ENCODE measurements at regions not wholly inside any gene's neighbourhood (a gene's known extent, or its start where the extent isn't known, plus 50 kb on each side); places are given as distances from the start of the nearest gene placed in this dataset.

DNA sequence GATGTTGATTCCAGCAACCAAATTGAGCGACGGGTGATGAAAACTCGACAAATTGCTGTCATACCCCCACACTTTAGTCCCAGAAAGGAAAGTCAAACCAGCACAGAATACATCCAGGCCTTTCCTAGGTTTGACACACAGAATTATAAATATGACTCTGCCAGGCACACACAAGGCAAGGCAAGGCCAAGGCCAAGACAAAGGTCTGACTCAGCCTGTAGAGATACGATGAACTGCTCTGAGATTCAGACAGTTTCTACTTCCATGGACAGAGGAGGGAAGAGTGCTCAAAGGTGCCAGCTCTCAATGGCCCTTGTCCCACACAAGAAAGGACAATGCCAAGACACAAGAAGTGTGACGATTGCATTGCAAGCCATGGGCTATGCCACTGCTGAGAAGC is 880.2 kb upstream of the TMEM132C start:
- TF ChIP-seq NANOG (IDR thresholded peaks at IDR 0.05; ENCODE audit: borderline replicate concordance) (no peak), EZH2 (IDR thresholded peaks at IDR 0.05; ENCODE audit: low read depth, unreplicated experiment) (no peak), STAT1 (IDR thresholded peaks at IDR 0.05; ENCODE audit: unreplicated experiment) (no peak), POLR2AphosphoS5 (IDR thresholded peaks at IDR 0.05; ENCODE audit: low read depth) (no peak)
- TF ChIP-seq, protein P1, sequence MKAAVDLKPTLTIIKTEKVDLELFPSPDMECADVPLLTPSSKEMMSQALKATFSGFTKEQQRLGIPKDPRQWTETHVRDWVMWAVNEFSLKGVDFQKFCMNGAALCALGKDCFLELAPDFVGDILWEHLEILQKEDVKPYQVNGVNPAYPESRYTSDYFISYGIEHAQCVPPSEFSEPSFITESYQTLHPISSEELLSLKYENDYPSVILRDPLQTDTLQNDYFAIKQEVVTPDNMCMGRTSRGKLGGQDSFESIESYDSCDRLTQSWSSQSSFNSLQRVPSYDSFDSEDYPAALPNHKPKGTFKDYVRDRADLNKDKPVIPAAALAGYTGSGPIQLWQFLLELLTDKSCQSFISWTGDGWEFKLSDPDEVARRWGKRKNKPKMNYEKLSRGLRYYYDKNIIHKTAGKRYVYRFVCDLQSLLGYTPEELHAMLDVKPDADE (IDR thresholded peaks at IDR 0.05), result no peak
- H3K36me3 ChIP-seq (ENCODE audit: insufficient read depth), result no peaks in the 10 kb centered on the region
- H3K4me1 ChIP-seq (ENCODE audit: insufficient read depth), result no peaks in the 10 kb centered on the region
- no peak overlapping the region for H3K4me2 ChIP-seq
- Mint-ChIP-seq H3K36me3 (ENCODE audit: low read depth) (peaks cover 36% of the 10 kb centered on the region), H3K27ac (no peak overlapping the region), H3K27me3 (ENCODE audit: insufficient read depth, low read depth, poor library complexity) (peaks cover 1% of the 10 kb centered on the region), H3K4me3 (no peak overlapping the region), H3K4me1 (no peaks in the 10 kb centered on the region), H3K9me3 (peaks cover 95% of the 10 kb centered on the region)
- H2AFZ ChIP-seq, result no peak overlapping the region
- no peak overlapping the region for H3K4me3 ChIP-seq
- H3F3A ChIP-seq (replicated peaks; ENCODE audit: low read depth), result no peaks in the 10 kb centered on the region
- no peaks in the 10 kb centered on the region for H3K27me3 ChIP-seq (ENCODE audit: insufficient read depth)
- ATAC-seq, result no peak
- DNase-seq (ENCODE audit: low spot score), result no peak
- no peaks in the 10 kb centered on the region for H3K9me2 ChIP-seq (ENCODE audit: insufficient read depth)
- no peak overlapping the region for H3K27ac ChIP-seq (ENCODE audit: low read depth)
- H4K20me1 ChIP-seq (replicated peaks; ENCODE audit: insufficient read depth), result no peaks in the 10 kb centered on the region
- no peaks in the 10 kb centered on the region for H3K79me2 ChIP-seq (replicated peaks; ENCODE audit: insufficient read depth)

DNA sequence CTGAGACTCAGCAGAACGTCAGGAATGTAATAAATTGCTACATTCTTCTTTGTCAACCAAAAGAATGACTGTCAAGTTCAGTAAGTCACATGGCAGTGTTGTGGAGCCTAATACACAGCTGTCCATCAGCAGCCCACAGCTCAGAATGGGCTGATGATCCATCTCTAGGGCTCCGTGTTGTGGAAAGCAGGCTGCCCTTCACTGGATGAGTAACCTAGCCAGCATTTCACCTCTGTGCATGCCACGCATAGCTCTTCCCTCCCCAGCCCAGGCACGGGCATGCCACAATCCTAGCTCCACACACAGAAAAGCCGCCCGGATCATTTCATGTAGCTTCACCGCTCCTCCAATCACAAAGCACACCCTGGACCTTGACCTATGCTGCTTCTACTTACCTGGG is 878.0 kb upstream of the TMEM132C start:
- Mint-ChIP-seq H3K36me3 (ENCODE audit: low read depth) (peaks cover 41% of the 10 kb centered on the region), H3K27ac (no peak overlapping the region), H3K27me3 (ENCODE audit: insufficient read depth, low read depth, poor library complexity) (peaks cover 1% of the 10 kb centered on the region), H3K9me3 (peaks cover 100% of the 10 kb centered on the region), H3K4me1 (no peaks in the 10 kb centered on the region), H3K4me3 (no peak overlapping the region)
- DNase-seq (ENCODE audit: low spot score) (no peak), ATAC-seq (no peak)
- Histone ChIP-seq H3K79me2 (replicated peaks; ENCODE audit: insufficient read depth) (no peaks in the 10 kb centered on the region), H3K36me3 (ENCODE audit: insufficient read depth) (no peaks in the 10 kb centered on the region), H3K27ac (ENCODE audit: low read depth) (no peak overlapping the region), H2AFZ (no peak overlapping the region), H3K9me2 (ENCODE audit: insufficient read depth) (no peaks in the 10 kb centered on the region), H3K4me2 (no peak overlapping the region), H3K4me1 (ENCODE audit: insufficient read depth) (no peaks in the 10 kb centered on the region), H3K27me3 (ENCODE audit: insufficient read depth) (no peaks in the 10 kb centered on the region), H4K20me1 (replicated peaks; ENCODE audit: insufficient read depth) (no peaks in the 10 kb centered on the region), H3F3A (replicated peaks; ENCODE audit: low read depth) (no peaks in the 10 kb centered on the region), H3K4me3 (no peak overlapping the region)
- TF ChIP-seq, protein P1 (IDR thresholded peaks at IDR 0.05), result no peak
- TF ChIP-seq EZH2 (IDR thresholded peaks at IDR 0.05; ENCODE audit: low read depth, unreplicated experiment), result no peak
- no peak for TF ChIP-seq EZH2phosphoT487 (IDR thresholded peaks at IDR 0.05; ENCODE audit: unreplicated experiment)
- no peak for TF ChIP-seq JUNB (IDR thresholded peaks at IDR 0.05; ENCODE audit: unreplicated experiment)
- TF ChIP-seq, protein P2, sequence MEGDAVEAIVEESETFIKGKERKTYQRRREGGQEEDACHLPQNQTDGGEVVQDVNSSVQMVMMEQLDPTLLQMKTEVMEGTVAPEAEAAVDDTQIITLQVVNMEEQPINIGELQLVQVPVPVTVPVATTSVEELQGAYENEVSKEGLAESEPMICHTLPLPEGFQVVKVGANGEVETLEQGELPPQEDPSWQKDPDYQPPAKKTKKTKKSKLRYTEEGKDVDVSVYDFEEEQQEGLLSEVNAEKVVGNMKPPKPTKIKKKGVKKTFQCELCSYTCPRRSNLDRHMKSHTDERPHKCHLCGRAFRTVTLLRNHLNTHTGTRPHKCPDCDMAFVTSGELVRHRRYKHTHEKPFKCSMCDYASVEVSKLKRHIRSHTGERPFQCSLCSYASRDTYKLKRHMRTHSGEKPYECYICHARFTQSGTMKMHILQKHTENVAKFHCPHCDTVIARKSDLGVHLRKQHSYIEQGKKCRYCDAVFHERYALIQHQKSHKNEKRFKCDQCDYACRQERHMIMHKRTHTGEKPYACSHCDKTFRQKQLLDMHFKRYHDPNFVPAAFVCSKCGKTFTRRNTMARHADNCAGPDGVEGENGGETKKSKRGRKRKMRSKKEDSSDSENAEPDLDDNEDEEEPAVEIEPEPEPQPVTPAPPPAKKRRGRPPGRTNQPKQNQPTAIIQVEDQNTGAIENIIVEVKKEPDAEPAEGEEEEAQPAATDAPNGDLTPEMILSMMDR (conservative IDR thresholded peaks at IDR 0.05; ENCODE audit: low read depth in 2 of 2), result no peak
- no peak for TF ChIP-seq ZNF114 (CRISPR knock-in tag; IDR thresholded peaks at IDR 0.05)
- TF ChIP-seq STAT1 (IDR thresholded peaks at IDR 0.05; ENCODE audit: unreplicated experiment), result no peak
- TF ChIP-seq, protein P3, sequence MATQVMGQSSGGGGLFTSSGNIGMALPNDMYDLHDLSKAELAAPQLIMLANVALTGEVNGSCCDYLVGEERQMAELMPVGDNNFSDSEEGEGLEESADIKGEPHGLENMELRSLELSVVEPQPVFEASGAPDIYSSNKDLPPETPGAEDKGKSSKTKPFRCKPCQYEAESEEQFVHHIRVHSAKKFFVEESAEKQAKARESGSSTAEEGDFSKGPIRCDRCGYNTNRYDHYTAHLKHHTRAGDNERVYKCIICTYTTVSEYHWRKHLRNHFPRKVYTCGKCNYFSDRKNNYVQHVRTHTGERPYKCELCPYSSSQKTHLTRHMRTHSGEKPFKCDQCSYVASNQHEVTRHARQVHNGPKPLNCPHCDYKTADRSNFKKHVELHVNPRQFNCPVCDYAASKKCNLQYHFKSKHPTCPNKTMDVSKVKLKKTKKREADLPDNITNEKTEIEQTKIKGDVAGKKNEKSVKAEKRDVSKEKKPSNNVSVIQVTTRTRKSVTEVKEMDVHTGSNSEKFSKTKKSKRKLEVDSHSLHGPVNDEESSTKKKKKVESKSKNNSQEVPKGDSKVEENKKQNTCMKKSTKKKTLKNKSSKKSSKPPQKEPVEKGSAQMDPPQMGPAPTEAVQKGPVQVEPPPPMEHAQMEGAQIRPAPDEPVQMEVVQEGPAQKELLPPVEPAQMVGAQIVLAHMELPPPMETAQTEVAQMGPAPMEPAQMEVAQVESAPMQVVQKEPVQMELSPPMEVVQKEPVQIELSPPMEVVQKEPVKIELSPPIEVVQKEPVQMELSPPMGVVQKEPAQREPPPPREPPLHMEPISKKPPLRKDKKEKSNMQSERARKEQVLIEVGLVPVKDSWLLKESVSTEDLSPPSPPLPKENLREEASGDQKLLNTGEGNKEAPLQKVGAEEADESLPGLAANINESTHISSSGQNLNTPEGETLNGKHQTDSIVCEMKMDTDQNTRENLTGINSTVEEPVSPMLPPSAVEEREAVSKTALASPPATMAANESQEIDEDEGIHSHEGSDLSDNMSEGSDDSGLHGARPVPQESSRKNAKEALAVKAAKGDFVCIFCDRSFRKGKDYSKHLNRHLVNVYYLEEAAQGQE (IDR thresholded peaks at IDR 0.05; ENCODE audit: unreplicated experiment), result no peak
- TF ChIP-seq CREB1 (CRISPR knock-in tag; IDR thresholded peaks at IDR 0.05; ENCODE audit: low read depth), result no peak
- TF ChIP-seq ZNF331 (CRISPR knock-in tag; IDR thresholded peaks at IDR 0.05; ENCODE audit: low read depth), result no peak
